ENCODE measurements at regions not wholly inside any gene's neighbourhood (a gene's known extent, or its start where the extent isn't known, plus 50 kb on each side); places are given as distances from the start of the nearest gene placed in this dataset.

DNA sequence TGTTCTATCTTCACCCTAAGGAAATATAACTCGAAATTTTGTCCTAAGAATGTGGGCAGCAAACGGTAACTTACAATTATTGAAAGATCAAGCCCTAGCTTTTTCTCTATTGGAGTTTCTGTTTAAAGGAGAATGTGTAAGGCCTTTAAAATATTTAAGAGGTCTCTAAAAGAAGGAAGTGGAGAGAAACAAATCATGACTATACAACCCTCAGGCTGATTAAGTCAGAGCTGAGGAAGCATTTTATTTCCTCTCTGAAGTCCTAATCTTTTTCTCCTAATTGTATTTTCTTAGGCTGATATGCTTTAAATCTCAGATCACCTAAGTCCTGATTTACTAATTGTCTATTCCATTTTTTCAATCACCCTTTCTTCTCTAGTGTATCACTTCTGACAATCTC, 1708.8 kb upstream of the C9orf72 start:
- H3K9me3 ChIP-seq: no peaks in the 10 kb centered on the region
- intact Hi-C loops (cut with DNase I): no loop called here

GRCh38 chr9:29285818-29286217, 1712.5 kb upstream of the C9orf72 start:
- DNase-seq (ENCODE audit: low spot score): no peak
- WGBS: 45% methylated on average over 3 of the region's 3 CpGs
- Histone ChIP-seq H3K27ac (no peak overlapping the region), H3K4me3 (no peak overlapping the region), H3K9me3 (no peaks in the 10 kb centered on the region), H3K4me1 (replicated peaks) (no peaks in the 10 kb centered on the region), H3K36me3 (no peaks in the 10 kb centered on the region), H3K27me3 (replicated peaks; ENCODE audit: insufficient read depth) (no peaks in the 10 kb centered on the region)
- intact Hi-C loops (cut with DNase I): no loop called here
- TF ChIP-seq POLR2A (IDR thresholded peaks at IDR 0.05): no peak
- TF ChIP-seq, protein P1, sequence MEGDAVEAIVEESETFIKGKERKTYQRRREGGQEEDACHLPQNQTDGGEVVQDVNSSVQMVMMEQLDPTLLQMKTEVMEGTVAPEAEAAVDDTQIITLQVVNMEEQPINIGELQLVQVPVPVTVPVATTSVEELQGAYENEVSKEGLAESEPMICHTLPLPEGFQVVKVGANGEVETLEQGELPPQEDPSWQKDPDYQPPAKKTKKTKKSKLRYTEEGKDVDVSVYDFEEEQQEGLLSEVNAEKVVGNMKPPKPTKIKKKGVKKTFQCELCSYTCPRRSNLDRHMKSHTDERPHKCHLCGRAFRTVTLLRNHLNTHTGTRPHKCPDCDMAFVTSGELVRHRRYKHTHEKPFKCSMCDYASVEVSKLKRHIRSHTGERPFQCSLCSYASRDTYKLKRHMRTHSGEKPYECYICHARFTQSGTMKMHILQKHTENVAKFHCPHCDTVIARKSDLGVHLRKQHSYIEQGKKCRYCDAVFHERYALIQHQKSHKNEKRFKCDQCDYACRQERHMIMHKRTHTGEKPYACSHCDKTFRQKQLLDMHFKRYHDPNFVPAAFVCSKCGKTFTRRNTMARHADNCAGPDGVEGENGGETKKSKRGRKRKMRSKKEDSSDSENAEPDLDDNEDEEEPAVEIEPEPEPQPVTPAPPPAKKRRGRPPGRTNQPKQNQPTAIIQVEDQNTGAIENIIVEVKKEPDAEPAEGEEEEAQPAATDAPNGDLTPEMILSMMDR (IDR thresholded peaks at IDR 0.05): no peak

More for the DNA sequence above, 1708.8 kb upstream of the C9orf72 start:
- Histone ChIP-seq H3K4me3 (no peak overlapping the region), H3K4me1 (replicated peaks) (no peaks in the 10 kb centered on the region), H3K27me3 (replicated peaks; ENCODE audit: insufficient read depth) (no peaks in the 10 kb centered on the region), H3K36me3 (no peaks in the 10 kb centered on the region), H3K27ac (no peak overlapping the region)
- WGBS: 58% methylated on average over 2 of the region's 2 CpGs
- TF ChIP-seq POLR2A (IDR thresholded peaks at IDR 0.05): no peak
- TF ChIP-seq, protein P1 (IDR thresholded peaks at IDR 0.05): no peak
- TF ChIP-seq POLR2AphosphoS5 (IDR thresholded peaks at IDR 0.05): no peak
- DNase-seq (ENCODE audit: low spot score): no peak

DNA sequence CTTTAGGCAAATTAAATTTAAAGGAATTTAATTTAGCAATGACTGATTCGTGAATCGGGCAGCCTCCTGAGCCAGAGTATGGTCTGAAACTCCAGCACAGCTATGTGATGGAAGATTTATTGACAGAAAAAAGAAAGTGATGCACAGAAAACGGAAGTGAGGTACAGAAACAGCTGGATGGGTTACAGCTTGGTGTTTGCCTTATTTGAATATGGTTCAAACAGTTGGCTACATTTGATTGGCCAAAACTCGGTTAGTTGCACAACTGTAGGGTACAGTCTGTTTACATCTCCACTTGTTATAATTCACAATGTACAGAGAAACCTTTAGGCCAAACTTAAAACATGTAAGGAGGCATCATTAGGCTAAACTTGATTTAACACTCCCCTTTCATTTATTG, 1716.1 kb upstream of the C9orf72 start:
- H3K4me1 ChIP-seq (replicated peaks): no peaks in the 10 kb centered on the region
- no peak overlapping the region for H3K27ac ChIP-seq
- H3K4me3 ChIP-seq: no peak overlapping the region
- H3K36me3 ChIP-seq: no peaks in the 10 kb centered on the region
- no peaks in the 10 kb centered on the region for H3K27me3 ChIP-seq (replicated peaks; ENCODE audit: insufficient read depth)
- no peak for TF ChIP-seq POLR2AphosphoS5 (IDR thresholded peaks at IDR 0.05)
- no peak for TF ChIP-seq POLR2A (IDR thresholded peaks at IDR 0.05)
- TF ChIP-seq, protein P1 (IDR thresholded peaks at IDR 0.05): no peak
- no peak for DNase-seq (ENCODE audit: low spot score)
- H3K9me3 ChIP-seq: no peaks in the 10 kb centered on the region
- 71% methylated on average over 4 of the region's 4 CpGs for WGBS
- intact Hi-C loops (cut with DNase I): no loop called here

GRCh38 chr9:29290516-29290915, 1717.2 kb upstream of the C9orf72 start:
- Histone ChIP-seq H3K27me3 (replicated peaks; ENCODE audit: insufficient read depth) (no peaks in the 10 kb centered on the region), H3K9me3 (no peaks in the 10 kb centered on the region), H3K4me1 (replicated peaks) (no peaks in the 10 kb centered on the region), H3K27ac (no peak overlapping the region), H3K36me3 (no peaks in the 10 kb centered on the region), H3K4me3 (no peak overlapping the region)
- DNase-seq (ENCODE audit: low spot score): no peak
- intact Hi-C loops (cut with DNase I): no loop called here
- TF ChIP-seq POLR2AphosphoS5 (IDR thresholded peaks at IDR 0.05): no peak
- no peak for TF ChIP-seq POLR2A (IDR thresholded peaks at IDR 0.05)
- TF ChIP-seq, protein P1 (IDR thresholded peaks at IDR 0.05): no peak
- WGBS: 82% methylated on average over 1 of the region's 1 CpG

DNA sequence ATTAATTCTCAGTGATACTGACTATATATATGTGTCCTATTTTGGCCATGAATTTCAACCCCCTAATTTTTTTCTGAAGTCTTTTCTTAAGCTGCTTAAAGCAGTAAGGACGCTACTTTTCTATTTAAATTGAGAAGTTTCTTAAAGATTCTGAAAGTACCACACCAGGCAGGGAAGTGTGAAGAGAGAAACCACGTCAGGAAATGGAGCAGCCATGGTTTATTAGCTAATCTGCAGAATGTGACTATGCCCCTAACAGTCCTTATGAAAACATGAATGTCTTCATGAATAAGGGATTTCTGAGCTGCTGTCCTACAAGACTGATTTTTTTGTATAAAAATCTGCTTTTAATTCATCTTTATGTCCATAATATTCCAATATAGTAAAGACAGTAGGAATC, 1724.3 kb upstream of the C9orf72 start:
- Histone ChIP-seq H3K36me3 (no peaks in the 10 kb centered on the region), H3K27me3 (replicated peaks; ENCODE audit: insufficient read depth) (no peaks in the 10 kb centered on the region), H3K4me3 (no peak overlapping the region), H3K4me1 (replicated peaks) (no peaks in the 10 kb centered on the region), H3K27ac (no peak overlapping the region), H3K9me3 (no peaks in the 10 kb centered on the region)
- 63% methylated on average over 2 of the region's 2 CpGs for WGBS
- TF ChIP-seq, protein P1 (IDR thresholded peaks at IDR 0.05): no peak
- TF ChIP-seq POLR2A (IDR thresholded peaks at IDR 0.05): no peak
- TF ChIP-seq POLR2AphosphoS5 (IDR thresholded peaks at IDR 0.05): no peak
- no peak for DNase-seq (ENCODE audit: low spot score)
- intact Hi-C loops (cut with DNase I): no loop called here

All from prostate gland (tissue), 2 donors.